Upper lobe of right lung (tissue), 1 donor: ENCODE measurements at regions not wholly inside any gene's neighbourhood (a gene's known extent, or its start where the extent isn't known, plus 50 kb on each side); places are given as distances from the start of the nearest gene placed in this dataset.

ENCODE experiments used
- ATAC-seq: fragments of 200-7000 bp; cut with Tn5 transposase; one replicate; pipeline ENCODE4 v1.9.1; 2020; ENCODE audit warnings: mild to moderate bottlenecking, moderate library complexity
- DNase-seq: peaks from one replicate; pipeline ENCODE4 v3.0.0-alpha.2; 2020
- H3K27ac ChIP-seq: fragments of 200-600 bp; one replicate; pipeline ENCODE4 v1.8.0; 2022
- H3K27me3 ChIP-seq: fragments of 200-600 bp; one replicate; pipeline ENCODE4 v1.8.0; 2022; ENCODE audit warnings: mild to moderate bottlenecking
- H3K36me3 ChIP-seq: fragments of 200-600 bp; one replicate; pipeline ENCODE4 v1.8.0; 2022
- H3K4me1 ChIP-seq: fragments of 200-600 bp; one replicate; pipeline ENCODE4 v1.8.0; 2022
- H3K4me3 ChIP-seq: fragments of 200-600 bp; one replicate; pipeline ENCODE4 v1.8.0; 2022; ENCODE audit warnings: mild to moderate bottlenecking
- H3K9me3 ChIP-seq: fragments of 200-600 bp; one replicate; pipeline ENCODE4 v1.8.0; 2022
- CTCF ChIP-seq: fragments of 200-600 bp; IDR thresholded peaks from one replicate; pipeline ENCODE4 v1.8.0; 2022; ENCODE audit warnings: antibody characterized with exemption
- intact Hi-C: fragments of 100-400 bp; cut with DNase I; formaldehyde crosslinking; loops from one replicate; pipeline ENCODE4 v1.11.0; 2022
- donor health status: DM: no; HTN: yes; CAD: no; lungs with severe emphysema.

GRCh38 chr3:94564247-94564646 is 501.4 kb downstream of the NSUN3 start:
- TF ChIP-seq CTCF: no peak
- Histone ChIP-seq H3K27me3 (no peaks in the 10 kb centered on the region), H3K9me3 (no peaks in the 10 kb centered on the region), H3K4me1 (no peaks in the 10 kb centered on the region), H3K36me3 (no peaks in the 10 kb centered on the region), H3K4me3 (no peak overlapping the region), H3K27ac (no peak overlapping the region)
- DNase-seq (no peak), ATAC-seq (no peak)
- intact Hi-C loops: no loop called here

- intact Hi-C loops: no loop called here
- Histone ChIP-seq H3K9me3 (no peaks in the 10 kb centered on the region), H3K4me1 (no peaks in the 10 kb centered on the region), H3K36me3 (no peaks in the 10 kb centered on the region), H3K27ac (no peak overlapping the region), H3K4me3 (no peak overlapping the region), H3K27me3 (no peaks in the 10 kb centered on the region)
- ATAC-seq: no peak
- no peak for TF ChIP-seq CTCF
- DNase-seq: no peak
These were observed 505.2 kb downstream of the NSUN3 start for GRCh38 chr3:94568041-94568440.

- intact Hi-C loops: no loop called here
- Histone ChIP-seq H3K4me3 (no peak overlapping the region), H3K36me3 (no peaks in the 10 kb centered on the region), H3K27me3 (no peaks in the 10 kb centered on the region), H3K4me1 (no peaks in the 10 kb centered on the region), H3K27ac (no peak overlapping the region), H3K9me3 (no peaks in the 10 kb centered on the region)
- DNase-seq: no peak
- no peak for ATAC-seq
- no peak for TF ChIP-seq CTCF
These were observed 510.5 kb downstream of the NSUN3 start for GRCh38 chr3:94573337-94573736.

- no peaks in the 10 kb centered on the region for H3K9me3 ChIP-seq
- no peak for TF ChIP-seq CTCF
- ATAC-seq (no peak), DNase-seq (no peak)
- no peak overlapping the region for H3K4me3 ChIP-seq
- H3K36me3 ChIP-seq: no peaks in the 10 kb centered on the region
- intact Hi-C loops: no loop called here
- H3K27me3 ChIP-seq: no peaks in the 10 kb centered on the region
- no peak overlapping the region for H3K27ac ChIP-seq
- H3K4me1 ChIP-seq: no peaks in the 10 kb centered on the region
These were observed 524.4 kb downstream of the NSUN3 start for GRCh38 chr3:94587291-94587690.

- intact Hi-C loops: no loop called here
- TF ChIP-seq CTCF: no peak
- H3K9me3 ChIP-seq: no peaks in the 10 kb centered on the region
- no peaks in the 10 kb centered on the region for H3K36me3 ChIP-seq
- no peak overlapping the region for H3K4me3 ChIP-seq
- H3K4me1 ChIP-seq: no peaks in the 10 kb centered on the region
- H3K27me3 ChIP-seq: no peaks in the 10 kb centered on the region
- no peak overlapping the region for H3K27ac ChIP-seq
- ATAC-seq (no peak), DNase-seq (no peak)
These were observed 530.8 kb downstream of the NSUN3 start for GRCh38 chr3:94593526-94594150.

- H3K9me3 ChIP-seq: no peaks in the 10 kb centered on the region
- no peaks in the 10 kb centered on the region for H3K36me3 ChIP-seq
- TF ChIP-seq CTCF: no peak
- no peaks in the 10 kb centered on the region for H3K4me1 ChIP-seq
- H3K4me3 ChIP-seq: no peak overlapping the region
- no peaks in the 10 kb centered on the region for H3K27me3 ChIP-seq
- no peak overlapping the region for H3K27ac ChIP-seq
- intact Hi-C loops: no loop called here
- ATAC-seq (no peak), DNase-seq (no peak)
These were observed 533.3 kb downstream of the NSUN3 start for GRCh38 chr3:94596141-94596540.
